Stomach (tissue), 4 donors: ENCODE measurements at regions not wholly inside any gene's neighbourhood (a gene's known extent, or its start where the extent isn't known, plus 50 kb on each side); places are given as distances from the start of the nearest gene placed in this dataset.

Source experiments
- CTCF ChIP-seq, 7 experiments: fragments of 450-650 bp in 4 of 7; fragments of 200-600 bp in 3 of 7; sonication (generic) in 3 of 7; IDR thresholded peaks; one replicate each; pipeline ENCODE4 v1.5.1; 2016 to 2019; ENCODE audit warnings: antibody characterized with exemption in 7 of 7, control low read depth in 2 of 7, mild to moderate bottlenecking in 1 of 7
- EP300 ChIP-seq: sonication (generic); formaldehyde crosslinking; IDR thresholded peaks from one replicate; pipeline ENCODE4 v1.6.1; 2017; ENCODE audit warnings: antibody characterized with exemption
- POLR2A ChIP-seq, 4 donors: fragments of 450-650 bp; IDR thresholded peaks; one replicate each; pipeline ENCODE4 v1.6.1; 2016; ENCODE audit warnings: antibody characterized with exemption in 4 of 4, control low read depth in 2 of 4, mild to moderate bottlenecking in 1 of 4, moderate library complexity in 1 of 4
- POLR2AphosphoS5 ChIP-seq, 3 donors: sonication (generic); formaldehyde crosslinking; IDR thresholded peaks; one replicate each; pipeline ENCODE4 v1.6.1; 2016; ENCODE audit warnings: antibody characterized with exemption in 3 of 3

- TF ChIP-seq CTCF (IDR thresholded peaks at IDR 0.05) (no peak), EP300 (no peak), POLR2A (IDR thresholded peaks at IDR 0.05) (no peak), POLR2AphosphoS5 (IDR thresholded peaks at IDR 0.05) (no peak)
These were observed 114.3 kb upstream of the BOD1 start for GRCh38 chr5:173730632-173731298.
